Hypothalamus (tissue), 51 donors: ENCODE measurements at regions not wholly inside any gene's neighbourhood (a gene's known extent, or its start where the extent isn't known, plus 50 kb on each side); places are given as distances from the start of the nearest gene placed in this dataset.

ENCODE experiments used
- DNase-seq, 51 donors: peaks; one replicate each; lab custom pipeline; 2025; lab: John Stamatoyannopoulos, UW

GRCh38 chr2:226030788-226031646, 631.5 kb downstream of the NYAP2 start:
- DNase-seq, result peak in 48 of 51 donors; percentile 6 to 78 (median 42)

GRCh38 chr2:226030369-226030768, 630.9 kb downstream of the NYAP2 start:
- DNase-seq, result peak in 2 of 51 donors; percentile 5 to 19

- DNase-seq, result no peak
These were observed 624.4 kb downstream of the NYAP2 start for GRCh38 chr2:226023946-226024345.

GRCh38 chr2:226023383-226023782, 623.9 kb downstream of the NYAP2 start:
- no peak for DNase-seq

- DNase-seq, result no peak
These were observed 621.4 kb downstream of the NYAP2 start for GRCh38 chr2:226020956-226021355.

GRCh38 chr2:226020176-226020575, 620.7 kb downstream of the NYAP2 start:
- no peak for DNase-seq

GRCh38 chr2:226018641-226019040, 619.1 kb downstream of the NYAP2 start:
- no peak for DNase-seq

- DNase-seq, result no peak
These were observed 618.0 kb downstream of the NYAP2 start for GRCh38 chr2:226017537-226017936.

GRCh38 chr2:226017107-226017506, 617.6 kb downstream of the NYAP2 start:
- no peak for DNase-seq

GRCh38 chr2:226011716-226012450, 612.4 kb downstream of the NYAP2 start:
- DNase-seq, result no peak

- DNase-seq, result no peak
These were observed 602.9 kb downstream of the NYAP2 start for GRCh38 chr2:226002438-226002837.

GRCh38 chr2:226001716-226002115, 602.2 kb downstream of the NYAP2 start:
- no peak for DNase-seq

- no peak for DNase-seq
These were observed 600.2 kb downstream of the NYAP2 start for GRCh38 chr2:225999692-226000091.

- DNase-seq, result no peak
These were observed 599.1 kb downstream of the NYAP2 start for GRCh38 chr2:225998653-225999052.

GRCh38 chr2:225998116-225998515, 598.6 kb downstream of the NYAP2 start:
- no peak for DNase-seq

- DNase-seq, result no peak
These were observed 596.9 kb downstream of the NYAP2 start for GRCh38 chr2:225996462-225996828.

- DNase-seq, result no peak
These were observed 596.4 kb downstream of the NYAP2 start for GRCh38 chr2:225995796-225996461.

- no peak for DNase-seq
These were observed 595.4 kb downstream of the NYAP2 start for GRCh38 chr2:225994748-225995405.

GRCh38 chr2:225993430-225993829, 593.9 kb downstream of the NYAP2 start:
- DNase-seq, result no peak

GRCh38 chr2:225989809-225990208, 590.3 kb downstream of the NYAP2 start:
- no peak for DNase-seq

- no peak for DNase-seq
These were observed 580.9 kb downstream of the NYAP2 start for GRCh38 chr2:225980372-225980771.
